Activated gamma-delta T cell treated with anti-CD3 and anti-CD28 coated beads, Interleukin-2, amount 50 U/mL, for 16 hours (primary cell): ENCODE measurements at regions not wholly inside any gene's neighbourhood (a gene's known extent, or its start where the extent isn't known, plus 50 kb on each side); places are given as distances from the start of the nearest gene placed in this dataset.

Experiments used
- DNase-seq: peaks from one replicate; pipeline ENCODE4 v3.0.0-alpha.2; 2020; ENCODE audit warnings: low read depth

GRCh38 chr4:13126976-13127910 is 356.9 kb downstream of the RAB28 start:
- no peak for DNase-seq

- no peak for DNase-seq
Observed at GRCh38 chr4:13118633-13119032, 365.5 kb downstream of the RAB28 start.

- no peak for DNase-seq
Observed at GRCh38 chr4:13117185-13117584, 367.0 kb downstream of the RAB28 start.

DNA sequence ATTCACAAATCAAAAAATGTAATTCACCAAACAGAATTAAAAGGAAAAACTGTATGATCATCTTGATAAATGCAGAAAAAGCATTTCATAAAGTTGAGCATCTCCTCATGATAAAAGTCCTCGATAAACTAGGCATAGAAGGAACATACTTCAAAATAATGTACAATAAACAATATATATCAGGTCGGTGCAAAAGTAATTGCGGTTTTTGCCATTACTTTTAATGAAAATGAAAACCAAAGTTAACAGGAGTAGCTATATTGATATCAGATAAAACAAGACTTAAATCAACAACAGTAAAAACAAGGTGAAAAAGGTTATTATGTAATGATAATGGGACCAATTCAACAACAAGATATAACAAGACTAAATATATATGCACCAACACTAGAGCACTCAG is 372.1 kb downstream of the RAB28 start:
- no peak for DNase-seq

GRCh38 chr4:13109536-13109935 is 374.6 kb downstream of the RAB28 start:
- no peak for DNase-seq

- no peak for DNase-seq
Observed at GRCh38 chr4:13108096-13108495, 376.0 kb downstream of the RAB28 start.

- no peak for DNase-seq
Observed at GRCh38 chr4:13103382-13104015, 380.6 kb downstream of the RAB28 start.

GRCh38 chr4:13102092-13102742 is 381.9 kb downstream of the RAB28 start:
- DNase-seq, result no peak

- DNase-seq, result no peak
Observed at GRCh38 chr4:13097971-13098370, 386.2 kb downstream of the RAB28 start.

GRCh38 chr4:13095722-13096121 is 388.4 kb downstream of the RAB28 start:
- no peak for DNase-seq

DNA sequence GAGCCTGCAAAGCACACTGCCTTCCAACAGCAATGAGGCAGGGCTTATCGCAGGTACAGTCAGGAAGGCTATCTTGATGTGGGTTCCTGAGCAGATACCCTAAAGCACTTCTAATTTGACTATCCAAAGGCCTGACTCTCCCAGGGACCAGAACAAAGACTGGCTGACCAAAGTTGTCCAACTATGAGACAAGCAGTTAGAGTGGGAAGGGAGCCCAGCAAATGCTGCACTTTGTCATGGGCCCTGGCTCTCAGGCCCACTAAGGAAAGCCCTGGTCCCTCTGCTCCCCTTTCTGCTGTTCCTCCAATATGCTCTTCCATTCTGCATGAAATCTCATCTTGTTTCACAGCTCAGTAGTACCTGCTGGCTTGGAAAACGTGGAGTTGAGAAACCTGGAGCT is 391.0 kb downstream of the RAB28 start:
- DNase-seq, result no peak

DNA sequence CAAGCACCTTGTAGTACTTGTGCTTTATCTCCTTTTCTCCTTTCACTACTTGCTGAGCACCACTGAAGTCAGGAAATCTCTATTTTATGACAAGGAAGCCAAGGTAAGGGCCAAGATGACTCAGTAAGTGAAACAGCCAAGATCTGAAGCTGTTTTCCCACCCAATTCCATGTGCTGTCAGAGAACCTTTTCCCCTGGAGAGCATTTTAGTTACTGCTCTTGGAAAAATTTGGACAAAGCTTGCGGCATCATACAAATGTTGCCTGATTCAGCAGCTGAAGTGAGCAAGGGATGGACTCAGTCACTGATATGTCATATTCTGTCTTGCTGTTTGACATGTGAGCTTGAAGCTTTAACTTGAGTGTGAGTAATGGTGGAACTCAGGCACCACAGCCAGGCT is 391.4 kb downstream of the RAB28 start:
- DNase-seq, result no peak

GRCh38 chr4:13089659-13089998 is 394.5 kb downstream of the RAB28 start:
- no peak for DNase-seq

DNA sequence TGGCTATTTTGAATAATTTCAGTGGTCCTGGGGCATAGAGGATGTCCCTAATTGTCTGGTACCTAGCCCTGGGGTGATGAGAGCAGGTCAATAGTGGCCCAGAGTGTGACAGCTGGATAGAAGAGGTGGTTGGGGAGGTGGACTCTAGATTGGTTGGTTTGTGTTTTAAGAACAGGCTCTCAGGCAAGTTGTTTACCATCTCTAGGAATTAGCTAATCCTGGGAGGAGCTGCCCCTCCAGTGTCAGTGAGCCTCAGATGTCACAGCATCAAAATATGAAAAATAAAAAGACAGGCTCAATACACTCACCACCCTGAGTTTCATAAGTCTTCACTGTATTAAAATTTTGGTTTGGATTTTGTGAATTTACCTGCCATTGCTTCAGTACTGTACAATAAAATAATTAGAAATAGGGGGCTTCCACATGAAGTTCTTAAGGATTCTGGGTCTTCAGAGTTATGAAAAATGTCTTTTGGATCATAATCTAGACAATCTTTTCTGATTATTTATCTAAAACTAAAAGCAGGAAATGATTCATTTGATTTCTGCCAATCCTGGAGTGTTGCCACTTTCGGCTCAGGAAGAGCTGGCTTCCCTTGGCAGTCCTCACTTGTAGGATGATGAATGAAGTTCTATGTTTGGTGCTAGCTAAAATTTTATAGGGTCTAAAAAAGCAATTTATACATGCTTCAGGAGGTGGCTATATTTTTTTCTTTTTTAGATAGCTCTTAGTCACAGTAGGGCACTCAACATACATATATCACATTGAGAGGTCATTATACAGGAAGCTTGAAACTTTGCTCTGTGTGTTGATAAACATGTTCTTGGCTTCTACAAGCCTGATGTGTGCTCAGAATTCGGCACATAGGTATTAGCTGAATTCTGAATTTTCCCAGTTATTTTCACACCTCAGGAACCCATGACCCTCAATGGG is 395.1 kb downstream of the RAB28 start:
- DNase-seq, result no peak

DNA sequence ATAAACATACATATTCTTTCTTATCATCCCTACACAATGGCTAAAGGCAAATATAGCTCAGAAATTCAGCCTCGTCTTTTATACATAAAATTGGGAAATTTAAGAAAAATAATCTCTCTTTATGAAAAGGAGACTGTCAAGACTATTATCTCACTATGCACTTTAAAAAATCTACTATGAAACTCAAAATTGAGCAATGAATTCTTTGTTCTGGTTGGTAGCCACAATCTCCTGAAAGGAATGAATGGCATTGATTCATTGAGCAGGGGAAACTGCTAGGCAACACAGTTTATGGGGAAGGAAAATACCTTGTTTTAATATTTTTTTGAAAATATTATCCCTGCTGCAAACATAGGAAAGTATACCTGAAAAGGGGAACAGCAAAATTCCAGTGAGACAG is 397.1 kb downstream of the RAB28 start:
- no peak for DNase-seq

DNA sequence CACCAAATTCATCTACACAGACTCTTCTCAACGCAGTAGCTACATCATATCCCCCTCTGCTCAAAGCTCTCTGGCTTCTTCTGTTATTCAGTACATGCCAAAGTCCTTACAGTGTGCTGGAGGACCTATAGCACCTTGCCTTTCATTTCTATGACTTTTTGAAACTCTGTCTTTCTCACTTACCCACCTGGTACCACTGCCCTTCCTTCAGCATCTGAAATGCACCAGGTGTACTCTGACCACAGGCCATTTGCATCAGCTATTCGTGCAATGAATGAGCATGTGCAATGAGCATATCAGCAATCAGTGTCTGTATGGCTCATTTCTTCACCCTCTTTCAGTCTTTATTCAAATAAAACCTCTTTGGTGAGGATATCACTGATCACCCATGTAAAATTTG is 399.9 kb downstream of the RAB28 start:
- DNase-seq, result no peak

DNA sequence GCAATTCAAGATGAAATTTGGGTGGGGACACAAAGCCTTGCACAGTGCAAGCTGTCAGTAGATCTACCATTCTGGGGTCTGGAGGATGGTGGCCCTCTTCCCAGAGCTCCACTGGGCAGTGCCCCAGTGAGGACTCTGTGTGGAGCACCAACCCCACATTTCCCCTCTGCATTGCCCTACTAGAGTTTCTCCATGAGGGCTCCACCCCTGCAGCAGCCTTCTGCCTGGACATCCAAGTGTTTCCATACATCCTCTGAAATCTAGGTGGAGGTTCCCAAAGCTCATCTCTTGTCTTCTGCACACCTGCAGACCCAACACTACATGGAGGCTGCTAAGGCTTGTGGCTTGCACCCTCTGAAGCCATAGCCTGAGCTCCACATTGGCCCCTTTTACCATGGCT is 402.3 kb downstream of the RAB28 start:
- DNase-seq, result no peak

DNA sequence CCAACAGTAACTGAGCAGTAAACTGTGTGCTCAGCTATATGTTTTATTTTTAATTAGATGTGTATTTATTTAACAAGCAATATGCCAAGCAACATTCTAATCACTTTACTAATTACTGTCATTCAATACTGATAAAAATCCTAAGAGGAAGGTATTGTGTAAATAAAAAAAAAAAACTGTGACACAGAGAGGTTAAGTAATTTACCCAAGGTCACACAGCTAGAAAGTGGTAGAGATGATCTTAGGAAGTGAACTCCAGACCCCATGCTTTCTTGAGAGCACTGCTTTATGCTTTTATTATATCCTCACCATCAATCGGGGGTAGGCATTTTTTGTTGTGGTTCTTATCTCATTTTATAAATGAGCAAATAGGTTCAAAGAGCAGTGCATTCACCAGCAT is 417.1 kb downstream of the RAB28 start:
- no peak for DNase-seq

DNA sequence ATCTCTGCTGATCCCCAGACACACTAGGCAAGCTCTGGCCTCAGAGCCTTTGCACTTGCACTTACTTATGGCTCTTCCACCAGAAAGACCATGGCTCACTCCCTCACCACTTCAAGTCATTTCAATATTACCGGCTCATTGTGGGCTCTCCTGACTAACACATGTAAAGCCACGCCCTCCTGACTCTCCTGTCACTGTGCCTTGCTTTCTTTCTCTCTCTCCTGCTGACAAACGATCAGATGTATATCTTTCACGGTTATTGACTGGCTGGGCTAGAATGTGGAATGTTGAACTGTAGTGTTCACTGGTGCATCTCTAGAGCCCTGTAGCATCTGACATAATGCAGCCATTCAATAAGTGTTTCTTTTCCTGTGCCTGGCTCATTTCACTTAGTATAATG is 425.1 kb downstream of the RAB28 start:
- DNase-seq, result no peak

DNA sequence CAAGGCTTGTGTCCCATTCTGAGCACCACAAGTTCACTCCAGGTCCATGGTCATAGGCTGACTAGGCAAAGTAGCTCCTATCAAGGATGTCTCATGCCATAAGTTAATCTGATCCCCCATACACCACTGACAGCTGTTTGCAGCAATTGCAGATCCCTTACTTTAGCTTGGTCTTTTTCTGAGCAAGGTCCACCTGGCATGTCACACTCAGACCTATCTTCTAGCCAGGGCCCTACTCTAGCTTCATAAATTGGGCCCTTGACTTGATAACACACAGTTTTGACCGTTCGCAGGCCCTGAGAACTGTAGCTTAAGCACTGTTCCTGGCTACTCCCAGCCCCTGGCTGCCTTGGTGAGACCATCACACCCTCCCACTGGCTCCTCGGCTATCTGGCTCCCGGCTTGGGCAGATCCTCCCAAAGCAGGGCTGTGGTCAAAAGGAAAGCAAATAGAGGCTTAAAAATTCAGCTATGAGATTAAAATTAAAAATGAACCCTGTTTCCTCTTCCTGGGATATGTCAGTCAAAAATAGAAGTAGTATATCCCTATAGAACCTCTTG is 427.4 kb downstream of the RAB28 start:
- DNase-seq, result no peak

DNA sequence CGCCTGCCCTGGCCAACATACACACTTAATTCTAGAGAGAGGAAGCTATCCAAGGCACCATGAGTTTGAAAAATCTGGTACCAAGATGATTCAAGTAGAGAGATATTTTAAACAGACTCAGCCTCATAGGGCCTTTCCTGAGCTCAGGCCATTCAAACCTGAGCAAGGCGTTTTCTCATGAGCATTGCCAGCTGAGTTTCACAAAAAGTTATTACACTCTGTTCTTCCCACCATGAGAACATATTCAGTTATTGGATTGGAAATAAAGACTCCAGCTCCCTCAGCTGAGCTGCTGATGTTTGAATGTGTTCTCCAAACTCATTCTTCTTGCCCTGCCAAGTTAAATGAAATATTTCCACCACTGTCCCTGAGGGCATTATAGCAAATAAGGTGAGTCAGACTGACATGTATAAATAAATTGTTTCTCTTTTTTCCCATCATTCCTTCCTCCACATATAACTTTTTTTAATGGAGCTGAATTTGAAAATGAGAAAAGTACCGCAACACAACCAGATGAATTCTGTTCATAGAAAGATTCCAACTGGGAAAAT is 429.6 kb downstream of the RAB28 start:
- no peak for DNase-seq
